Breast epithelium (tissue), 3 donors: ENCODE measurements at regions not wholly inside any gene's neighbourhood (a gene's known extent, or its start where the extent isn't known, plus 50 kb on each side); places are given as distances from the start of the nearest gene placed in this dataset.

Experiments
- CTCF ChIP-seq, 3 donors: fragments of 450-650 bp; IDR thresholded peaks; one replicate each; pipeline ENCODE4 v1.5.1; 2016 to 2017; ENCODE audit warnings: antibody characterized with exemption in 3 of 3, mild to moderate bottlenecking in 3 of 3, moderate library complexity in 3 of 3
- POLR2A ChIP-seq: fragments of 450-650 bp; IDR thresholded peaks from one replicate; pipeline ENCODE4 v1.6.1; 2016; ENCODE audit warnings: antibody characterized with exemption, mild to moderate bottlenecking, moderate library complexity
- POLR2AphosphoS5 ChIP-seq, 3 donors: sonication (generic); formaldehyde crosslinking; IDR thresholded peaks; one replicate each; pipeline ENCODE4 v1.6.1; 2017; ENCODE audit warnings: antibody characterized with exemption in 3 of 3

- TF ChIP-seq CTCF (IDR thresholded peaks at IDR 0.05) (no peak), POLR2A (no peak), POLR2AphosphoS5 (IDR thresholded peaks at IDR 0.05) (no peak)
Measured at GRCh38 chr4:26058537-26058936, 144.5 kb downstream of the SMIM20 start.
